NCI-H1105 treated with DMSO at 0.1 percent for 48 hours (cell line): ENCODE measurements at regions not wholly inside any gene's neighbourhood (a gene's known extent, or its start where the extent isn't known, plus 50 kb on each side); places are given as distances from the start of the nearest gene placed in this dataset.

Experiments
- DNase-seq: peaks from one replicate; lab custom pipeline; 2025; lab: John Stamatoyannopoulos, UW

GRCh38 chr1:239539051-239539450, 152.7 kb downstream of the CHRM3 start:
- DNase-seq, result no peak

- no peak for DNase-seq
These were observed 153.4 kb downstream of the CHRM3 start for GRCh38 chr1:239539812-239540211.

- DNase-seq, result no peak
These were observed 157.5 kb downstream of the CHRM3 start for GRCh38 chr1:239543873-239544272.

GRCh38 chr1:239545466-239545865, 159.1 kb downstream of the CHRM3 start:
- DNase-seq, result no peak

GRCh38 chr1:239547987-239548386, 161.6 kb downstream of the CHRM3 start:
- DNase-seq, result no peak

- no peak for DNase-seq
These were observed 163.8 kb downstream of the CHRM3 start for GRCh38 chr1:239550178-239550577.

GRCh38 chr1:239555350-239555749, 169.0 kb downstream of the CHRM3 start:
- no peak for DNase-seq

- no peak for DNase-seq
These were observed 172.2 kb downstream of the CHRM3 start for GRCh38 chr1:239558559-239558958.

- DNase-seq, result no peak
These were observed 172.6 kb downstream of the CHRM3 start for GRCh38 chr1:239558991-239559390.

GRCh38 chr1:239560921-239561320, 174.6 kb downstream of the CHRM3 start:
- DNase-seq, result no peak

GRCh38 chr1:239562095-239562494, 175.7 kb downstream of the CHRM3 start:
- DNase-seq, result no peak

- no peak for DNase-seq
These were observed 177.3 kb downstream of the CHRM3 start for GRCh38 chr1:239563681-239564080.

GRCh38 chr1:239566074-239566473, 179.7 kb downstream of the CHRM3 start:
- no peak for DNase-seq

- no peak for DNase-seq
These were observed 184.5 kb downstream of the CHRM3 start for GRCh38 chr1:239570878-239571277.

GRCh38 chr1:239572183-239572582, 185.8 kb downstream of the CHRM3 start:
- DNase-seq, result no peak

- no peak for DNase-seq
These were observed 187.7 kb downstream of the CHRM3 start for GRCh38 chr1:239574112-239574511.

- no peak for DNase-seq
These were observed 188.7 kb downstream of the CHRM3 start for GRCh38 chr1:239575113-239575512.

GRCh38 chr1:239583536-239583935, 197.2 kb downstream of the CHRM3 start:
- no peak for DNase-seq

GRCh38 chr1:239586128-239586527, 199.8 kb downstream of the CHRM3 start:
- no peak for DNase-seq

- no peak for DNase-seq
These were observed 200.7 kb downstream of the CHRM3 start for GRCh38 chr1:239587066-239587465.

GRCh38 chr1:239587574-239588369, 201.4 kb downstream of the CHRM3 start:
- no peak for DNase-seq

GRCh38 chr1:239590556-239590955, 204.2 kb downstream of the CHRM3 start:
- DNase-seq, result no peak

- DNase-seq, result no peak
These were observed 207.2 kb downstream of the CHRM3 start for GRCh38 chr1:239593527-239593926.

- no peak for DNase-seq
These were observed 214.2 kb downstream of the CHRM3 start for GRCh38 chr1:239600588-239600987.
